GM12878 (cell line): ENCODE measurements at regions not wholly inside any gene's neighbourhood (a gene's known extent, or its start where the extent isn't known, plus 50 kb on each side); places are given as distances from the start of the nearest gene placed in this dataset.

Experiments
- ATAC-seq: fragments of 200-7000 bp; cut with Tn5 transposase; 3 replicates; pipeline ENCODE4 v1.9.1; 2020; ENCODE audit warnings: mild to moderate bottlenecking, moderate library complexity
- BruUV-seq: library from RNA; stranded (reverse); fragments of 400-500 nt; replicated peaks from 2 replicates; lab custom pipeline; 2021; lab: Mats Ljungman, UMichigan
- CTCF ChIA-PET: fragments of 300-600 bp; sonication (Branson Sonifier 250); formaldehyde crosslinking; extraction: SDS; loops from one replicate; lab custom pipeline; 2021; ENCODE audit warnings: inconsistent platforms; lab: Yijun Ruan, JAX
- POLR2A ChIA-PET: fragments of 350-600 bp; formaldehyde crosslinking; extraction: SDS; loops from one replicate; lab custom pipeline; 2021; ENCODE audit warnings: inconsistent platforms; lab: Charles Lee
- RAD21 ChIA-PET: fragments of 300-600 bp; sonication (Branson Sonifier 250); formaldehyde crosslinking; loops from one replicate; lab custom pipeline; 2023; ENCODE audit warnings: antibody characterized with exemption; ENCODE audit not compliant: unreplicated experiment; lab: Charles Lee
- SMC1A ChIA-PET: fragments of 300-600 bp; sonication (Branson Sonifier 250); formaldehyde crosslinking; loops from one replicate; lab custom pipeline; 2023; ENCODE audit not compliant: unreplicated experiment, uncharacterized antibody; lab: Charles Lee
- DNase-seq: peaks from one replicate; pipeline ENCODE4 v3.0.0-alpha.2; 2011; ENCODE audit warnings: low read depth, low spot score
- FAIRE-seq: peaks from 3 replicates; lab custom pipeline; 2011; peaks lifted over from hg19 to GRCh38; lab: Jason Lieb, UNC
- H2AFZ ChIP-seq: 2 replicates; pipeline ENCODE4 v1.6.0; 2011; ENCODE audit warnings: low read depth, low read length, control low read depth; ENCODE audit not compliant: control insufficient read depth
- H3K27ac ChIP-seq: 2 replicates; pipeline ENCODE4 v1.5.1; 2011; ENCODE audit warnings: control low read depth; ENCODE audit not compliant: control insufficient read depth, insufficient read depth
- H3K27me3 ChIP-seq, 2 experiments: replicated peaks in 1 of 2; 2 replicates each; pipeline versions ENCODE4 v1.6.0 to v1.6.1; 2011; ENCODE audit warnings: low read length in 1 of 2; ENCODE audit not compliant: control insufficient read depth in 2 of 2, insufficient read depth in 2 of 2
- H3K36me3 ChIP-seq, 2 experiments: 2 replicates each; pipeline ENCODE4 v1.5.1; 2011; ENCODE audit warnings: low read length in 1 of 2; ENCODE audit not compliant: control insufficient read depth in 2 of 2, insufficient read depth in 2 of 2
- H3K4me1 ChIP-seq: 2 replicates; pipeline ENCODE4 v1.6.1; 2011; ENCODE audit warnings: mild to moderate bottlenecking, low read length, moderate library complexity, mixed read lengths; ENCODE audit not compliant: control insufficient read depth, insufficient read depth
- H3K4me2 ChIP-seq: 2 replicates; pipeline ENCODE4 v1.6.0; 2011; ENCODE audit warnings: control low read depth; ENCODE audit not compliant: control insufficient read depth, insufficient read depth
- H3K4me3 ChIP-seq: fragments of 200-600 bp; sonication (generic); 2 replicates; pipeline ENCODE4 v1.5.1; 2016
- H3K79me2 ChIP-seq: 2 replicates; pipeline ENCODE4 v1.6.0; 2011; ENCODE audit warnings: low read length; ENCODE audit not compliant: control insufficient read depth, insufficient read depth
- H3K9ac ChIP-seq: 2 replicates; pipeline ENCODE4 v1.8.0; 2011; ENCODE audit warnings: low read length, control low read depth, mixed read lengths; ENCODE audit not compliant: control insufficient read depth, insufficient read depth
- H3K9me3 ChIP-seq: replicated peaks from 3 replicates; pipeline ENCODE4 v1.5.1; 2011; ENCODE audit warnings: mild to moderate bottlenecking, low read length; ENCODE audit not compliant: control insufficient read depth, insufficient read depth
- H4K20me1 ChIP-seq: 2 replicates; pipeline ENCODE4 v1.6.0; 2011; ENCODE audit not compliant: control insufficient read depth, insufficient read depth
- BCL11A ChIP-seq: IDR thresholded peaks from 2 replicates; pipeline ENCODE4 v1.6.1; 2011; ENCODE audit warnings: low read depth, low read length
- JUNB ChIP-seq: IDR thresholded peaks from 2 replicates; pipeline ENCODE4 v1.6.1; 2016; ENCODE audit warnings: antibody characterized with exemption, mild to moderate bottlenecking
- NFYB ChIP-seq: IDR thresholded peaks from 2 replicates; pipeline ENCODE4 v1.6.1; 2011; ENCODE audit warnings: low read depth, mild to moderate bottlenecking, low read length, improper control_type of control experiment, moderate library complexity; ENCODE audit not compliant: insufficient read depth
- PBX3 ChIP-seq: IDR thresholded peaks from 2 replicates; pipeline ENCODE4 v1.6.1; 2011; ENCODE audit warnings: mild to moderate bottlenecking, low read depth, low read length, moderate library complexity; ENCODE audit not compliant: insufficient replicate concordance
- RFX5 ChIP-seq: IDR thresholded peaks from 2 replicates; pipeline ENCODE4 v1.6.1; 2011; ENCODE audit warnings: low read depth, low read length, improper control_type of control experiment
- STAT3 ChIP-seq: IDR thresholded peaks from 2 replicates; pipeline ENCODE4 v1.6.1; 2011; ENCODE audit warnings: low read depth, low read length, improper control_type of control experiment
- ZSCAN29 ChIP-seq: fragments of 450-650 bp; IDR thresholded peaks from 2 replicates; pipeline ENCODE4 v1.6.1; 2017; ENCODE audit warnings: mild to moderate bottlenecking, moderate library complexity
- WGBS: methylation state at CpG from one replicate; pipeline ENCODE4 v1.1.6; 2016; ENCODE audit warnings: low lambda C conversion rate; ENCODE audit not compliant: insufficient replicate concordance, insufficient coverage; ENCODE audit errors: missing lambda C conversion rate; 5-methylcytosine and 5-hydroxymethylcytosine counted together
- in situ Hi-C: fragments of 300-500 bp; cut with MboI; formaldehyde crosslinking; loops from 9 replicates; pipeline ENCODE4 v1.14.3; 2018; ENCODE audit warnings: mixed read lengths
- intact Hi-C: fragments of 100-400 bp; cut with micrococcal nuclease; formaldehyde crosslinking; loops from one replicate; pipeline ENCODE4 v1.14.2; 2022; ENCODE audit not compliant: unreplicated experiment
- TF ChIP-seq, protein P1 (sequence below): fragments of 450-650 bp; IDR thresholded peaks from 2 replicates; pipeline ENCODE4 v1.6.1; 2017; ENCODE audit warnings: antibody characterized with exemption, mild to moderate bottlenecking, moderate library complexity
- TF ChIP-seq, protein P2 (sequence below): IDR thresholded peaks from 2 replicates; pipeline ENCODE4 v1.6.1; 2012; ENCODE audit warnings: low read depth, low read length, improper control_type of control experiment

DNA sequence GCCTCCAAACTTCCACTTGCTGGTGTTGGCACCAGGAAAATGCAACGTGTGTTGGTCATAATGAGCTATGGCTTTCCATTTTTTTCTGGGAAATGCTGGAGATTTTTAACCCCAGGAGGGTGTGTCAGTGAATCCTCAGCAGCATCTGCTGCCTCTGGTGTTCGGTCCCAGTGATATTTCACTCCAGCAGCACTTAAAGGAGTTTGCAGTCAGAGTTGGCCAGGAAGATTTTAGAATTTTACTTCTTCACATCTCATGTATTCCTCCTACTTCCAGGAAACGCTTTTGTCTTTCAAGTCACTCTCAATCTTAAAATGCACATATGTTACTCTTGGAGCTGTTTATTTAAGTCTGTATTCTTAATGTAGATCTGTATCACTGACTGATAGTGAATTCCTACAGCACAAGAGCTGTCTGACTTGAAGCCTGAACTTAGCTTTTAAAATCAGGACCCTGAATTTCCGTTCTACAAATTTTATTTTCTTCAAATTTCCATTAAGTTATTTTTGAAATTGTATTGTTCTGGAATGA is 903.4 kb upstream of the SLC10A2 start:
- no peak overlapping the region for H3K27ac ChIP-seq
- no peaks in the 10 kb centered on the region for H3K79me2 ChIP-seq
- BruUV-seq: no TSS peak
- no peak overlapping the region for H3K4me2 ChIP-seq
- ChIA-PET RAD21 (no interaction called here), CTCF (interaction anchor here (0.6 kb wide), 1 partner anchor 36 kb away, joined by 4 read pairs; no protein-coding TSS in a partner anchor), SMC1A (interaction anchor here (1.4 kb wide), 1 partner anchor 13 kb away, joined by 3 read pairs; no protein-coding TSS in a partner anchor), POLR2A (no interaction called here)
- no peak overlapping the region for H3K9ac ChIP-seq
- in situ Hi-C loops: no loop called here
- ATAC-seq (no peak), DNase-seq (no peak), FAIRE-seq (no peak)
- intact Hi-C loops: no loop called here
- H3K27me3 ChIP-seq: no peaks in the 10 kb centered on the region
- no peaks in the 10 kb centered on the region for H3K9me3 ChIP-seq
- 22% methylated on average over 4 of the region's 4 CpGs for WGBS
- no peaks in the 10 kb centered on the region for H4K20me1 ChIP-seq
- no peak overlapping the region for H2AFZ ChIP-seq
- no peak overlapping the region for H3K4me3 ChIP-seq
- H3K36me3 ChIP-seq: no peaks in the 10 kb centered on the region
- TF ChIP-seq, protein P1, sequence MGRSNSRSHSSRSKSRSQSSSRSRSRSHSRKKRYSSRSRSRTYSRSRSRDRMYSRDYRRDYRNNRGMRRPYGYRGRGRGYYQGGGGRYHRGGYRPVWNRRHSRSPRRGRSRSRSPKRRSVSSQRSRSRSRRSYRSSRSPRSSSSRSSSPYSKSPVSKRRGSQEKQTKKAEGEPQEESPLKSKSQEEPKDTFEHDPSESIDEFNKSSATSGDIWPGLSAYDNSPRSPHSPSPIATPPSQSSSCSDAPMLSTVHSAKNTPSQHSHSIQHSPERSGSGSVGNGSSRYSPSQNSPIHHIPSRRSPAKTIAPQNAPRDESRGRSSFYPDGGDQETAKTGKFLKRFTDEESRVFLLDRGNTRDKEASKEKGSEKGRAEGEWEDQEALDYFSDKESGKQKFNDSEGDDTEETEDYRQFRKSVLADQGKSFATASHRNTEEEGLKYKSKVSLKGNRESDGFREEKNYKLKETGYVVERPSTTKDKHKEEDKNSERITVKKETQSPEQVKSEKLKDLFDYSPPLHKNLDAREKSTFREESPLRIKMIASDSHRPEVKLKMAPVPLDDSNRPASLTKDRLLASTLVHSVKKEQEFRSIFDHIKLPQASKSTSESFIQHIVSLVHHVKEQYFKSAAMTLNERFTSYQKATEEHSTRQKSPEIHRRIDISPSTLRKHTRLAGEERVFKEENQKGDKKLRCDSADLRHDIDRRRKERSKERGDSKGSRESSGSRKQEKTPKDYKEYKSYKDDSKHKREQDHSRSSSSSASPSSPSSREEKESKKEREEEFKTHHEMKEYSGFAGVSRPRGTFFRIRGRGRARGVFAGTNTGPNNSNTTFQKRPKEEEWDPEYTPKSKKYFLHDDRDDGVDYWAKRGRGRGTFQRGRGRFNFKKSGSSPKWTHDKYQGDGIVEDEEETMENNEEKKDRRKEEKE: no peak
- TF ChIP-seq PBX3 (no peak), JUNB (no peak), STAT3 (no peak), BCL11A (no peak), NFYB (no peak), RFX5 (no peak), ZSCAN29 (no peak)
- TF ChIP-seq, protein P2, sequence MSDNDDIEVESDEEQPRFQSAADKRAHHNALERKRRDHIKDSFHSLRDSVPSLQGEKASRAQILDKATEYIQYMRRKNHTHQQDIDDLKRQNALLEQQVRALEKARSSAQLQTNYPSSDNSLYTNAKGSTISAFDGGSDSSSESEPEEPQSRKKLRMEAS: no peak
- H3K4me1 ChIP-seq: no peaks in the 10 kb centered on the region
